Neuronal stem cell (in vitro differentiated cells): ENCODE measurements at regions not wholly inside any gene's neighbourhood (a gene's known extent, or its start where the extent isn't known, plus 50 kb on each side); places are given as distances from the start of the nearest gene placed in this dataset.
"Not testable (repeated sequence)": the region's sequence is repeated elsewhere in the genome, so short reads cannot be mapped to it uniquely, and the experiment has no call there.

Experiments
- DNase-seq: peaks from one replicate; pipeline ENCODE4 v3.0.0-alpha.2; 2013; ENCODE audit warnings: low spot score
- H2AFZ ChIP-seq: one replicate; pipeline ENCODE4 v1.6.1; 2013; ENCODE audit warnings: mild to moderate bottlenecking, low read length, inconsistent platforms
- H2AK5ac ChIP-seq: 2 replicates; pipeline ENCODE4 v1.6.1; 2013; ENCODE audit warnings: low read depth, mild to moderate bottlenecking, inconsistent platforms, low read length, moderate library complexity, mixed read lengths
- H2BK120ac ChIP-seq: 2 replicates; pipeline ENCODE4 v1.6.1; 2013; ENCODE audit warnings: low read depth, mild to moderate bottlenecking, inconsistent platforms, low read length, moderate library complexity, mixed read lengths
- H2BK12ac ChIP-seq: one replicate; pipeline ENCODE4 v1.6.1; 2013; ENCODE audit warnings: low read length, inconsistent platforms
- H2BK15ac ChIP-seq: 2 replicates; pipeline ENCODE4 v1.6.1; 2013; ENCODE audit warnings: mild to moderate bottlenecking, low read length, inconsistent platforms, mixed read lengths
- H2BK5ac ChIP-seq: one replicate; pipeline ENCODE4 v1.6.1; 2013; ENCODE audit warnings: inconsistent platforms, mild to moderate bottlenecking, low read length, moderate library complexity
- H3K14ac ChIP-seq: one replicate; pipeline ENCODE4 v1.6.1; 2013; ENCODE audit warnings: low read length, inconsistent platforms
- H3K18ac ChIP-seq: 2 replicates; pipeline ENCODE4 v1.6.1; 2013; ENCODE audit warnings: low read length, inconsistent platforms
- H3K23ac ChIP-seq: 2 replicates; pipeline ENCODE4 v1.6.1; 2013; ENCODE audit warnings: low read depth, mild to moderate bottlenecking, mixed read lengths, low read length, inconsistent platforms; ENCODE audit not compliant: poor library complexity
- H3K27ac ChIP-seq: replicated peaks from 3 replicates; pipeline ENCODE4 v1.5.1; 2013; ENCODE audit warnings: low read length, inconsistent platforms
- H3K27me3 ChIP-seq, 3 experiments: 2 replicates each; pipeline ENCODE4 v1.6.1; 2013; ENCODE audit warnings: low read length in 3 of 3, mild to moderate bottlenecking in 2 of 3, inconsistent platforms in 1 of 3, low read depth in 1 of 3, mixed read lengths in 1 of 3, moderate library complexity in 1 of 3; ENCODE audit not compliant: control insufficient read depth in 3 of 3, insufficient read depth in 3 of 3
- H3K36me3 ChIP-seq, 2 donors: replicated peaks in 1 of 2; 2 replicates each; pipeline ENCODE4 v1.6.1; 2013; ENCODE audit warnings: low read length in 2 of 2; ENCODE audit not compliant: control insufficient read depth in 2 of 2, insufficient read depth in 2 of 2
- H3K4ac ChIP-seq: 2 replicates; pipeline ENCODE4 v1.6.1; 2013; ENCODE audit warnings: inconsistent platforms, mild to moderate bottlenecking, low read length, moderate library complexity
- H3K4me1 ChIP-seq, 2 donors: 1 replicate in 1 of 2; 2 replicates in 1 of 2; pipeline ENCODE4 v1.6.1; 2013; ENCODE audit warnings: low read length in 2 of 2, low read depth in 1 of 2; ENCODE audit not compliant: control insufficient read depth in 2 of 2, insufficient read depth in 1 of 2
- H3K4me2 ChIP-seq: one replicate; pipeline ENCODE4 v1.6.1; 2013; ENCODE audit warnings: mild to moderate bottlenecking, low read length, inconsistent platforms; ENCODE audit not compliant: insufficient read depth, poor library complexity, severe bottlenecking
- H3K4me3 ChIP-seq, 2 donors: 2 replicates each; pipeline ENCODE4 v1.5.1; 2013; ENCODE audit warnings: low read length in 2 of 2, mild to moderate bottlenecking in 2 of 2, inconsistent platforms in 1 of 2, moderate library complexity in 1 of 2
- H3K79me1 ChIP-seq: one replicate; pipeline ENCODE4 v1.6.1; 2013; ENCODE audit warnings: low read depth, mild to moderate bottlenecking, inconsistent platforms, low read length, moderate library complexity
- H3K9ac ChIP-seq: one replicate; pipeline ENCODE4 v1.6.1; 2013; ENCODE audit warnings: mild to moderate bottlenecking, low read depth, low read length, inconsistent platforms; ENCODE audit not compliant: poor library complexity
- H3K9me3 ChIP-seq, 2 donors: replicated peaks in 1 of 2; 2 replicates each; pipeline versions ENCODE3 to v1.6.1; 2013; ENCODE audit warnings: low read length in 2 of 2, mild to moderate bottlenecking in 2 of 2, inconsistent platforms in 1 of 2, low read depth in 1 of 2, mixed read lengths in 1 of 2, moderate library complexity in 1 of 2; ENCODE audit not compliant: control insufficient read depth in 2 of 2, insufficient read depth in 1 of 2
- H4K8ac ChIP-seq: one replicate; pipeline ENCODE4 v1.6.1; 2013; ENCODE audit warnings: low read depth, mild to moderate bottlenecking, inconsistent platforms, low read length, moderate library complexity
- H4K91ac ChIP-seq: one replicate; pipeline ENCODE4 v1.6.1; 2013; ENCODE audit warnings: low read length, low read depth, mild to moderate bottlenecking, inconsistent platforms; ENCODE audit not compliant: poor library complexity
- WGBS, 2 donors: extraction: QIAGEN DNeasy Blood & Tissue Kit; methylation state at CpG; one replicate each; pipeline ENCODE4 v1.1.7; 2013; ENCODE audit warnings: missing lambda C conversion rate in 2 of 2, mixed read lengths in 1 of 2; ENCODE audit not compliant: insufficient read length in 2 of 2, insufficient replicate concordance in 1 of 2; ENCODE audit errors: extremely low coverage in 2 of 2; 5-methylcytosine and 5-hydroxymethylcytosine counted together

DNA sequence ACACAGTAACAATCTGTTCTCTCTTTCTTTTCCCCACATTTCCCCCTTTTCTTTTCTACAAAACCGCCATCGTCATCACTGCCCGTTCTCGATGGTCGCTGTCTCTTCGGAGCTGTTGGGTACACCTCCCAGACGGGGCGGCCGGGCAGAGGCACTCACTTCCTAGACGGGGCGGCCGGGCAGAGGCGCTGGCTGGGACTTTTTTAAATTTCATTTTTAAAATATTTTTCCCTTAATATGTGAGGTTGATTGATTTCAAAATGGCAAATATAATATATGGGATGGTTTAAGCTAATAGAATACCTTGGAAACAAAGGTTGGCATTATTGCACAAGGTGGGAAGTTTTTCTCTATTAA is 427.1 kb upstream of the OR4E1 start:
- H2BK12ac ChIP-seq, H3K27ac ChIP-seq, H2AFZ ChIP-seq, H3K9me3 ChIP-seq, H3K4ac ChIP-seq, H2BK15ac ChIP-seq, H3K18ac ChIP-seq, H3K14ac ChIP-seq, H3K27me3 ChIP-seq, H3K4me2 ChIP-seq, H4K8ac ChIP-seq, H2AK5ac ChIP-seq, H3K9ac ChIP-seq, H2BK120ac ChIP-seq, DNase-seq, H3K36me3 ChIP-seq, H3K79me1 ChIP-seq, H4K91ac ChIP-seq, H3K23ac ChIP-seq, H3K4me1 ChIP-seq, H3K4me3 ChIP-seq, H2BK5ac ChIP-seq: not testable (repeated sequence)
- no CpG with 5 or more reads among the region's 13 CpGs for WGBS, 2 donors

DNA sequence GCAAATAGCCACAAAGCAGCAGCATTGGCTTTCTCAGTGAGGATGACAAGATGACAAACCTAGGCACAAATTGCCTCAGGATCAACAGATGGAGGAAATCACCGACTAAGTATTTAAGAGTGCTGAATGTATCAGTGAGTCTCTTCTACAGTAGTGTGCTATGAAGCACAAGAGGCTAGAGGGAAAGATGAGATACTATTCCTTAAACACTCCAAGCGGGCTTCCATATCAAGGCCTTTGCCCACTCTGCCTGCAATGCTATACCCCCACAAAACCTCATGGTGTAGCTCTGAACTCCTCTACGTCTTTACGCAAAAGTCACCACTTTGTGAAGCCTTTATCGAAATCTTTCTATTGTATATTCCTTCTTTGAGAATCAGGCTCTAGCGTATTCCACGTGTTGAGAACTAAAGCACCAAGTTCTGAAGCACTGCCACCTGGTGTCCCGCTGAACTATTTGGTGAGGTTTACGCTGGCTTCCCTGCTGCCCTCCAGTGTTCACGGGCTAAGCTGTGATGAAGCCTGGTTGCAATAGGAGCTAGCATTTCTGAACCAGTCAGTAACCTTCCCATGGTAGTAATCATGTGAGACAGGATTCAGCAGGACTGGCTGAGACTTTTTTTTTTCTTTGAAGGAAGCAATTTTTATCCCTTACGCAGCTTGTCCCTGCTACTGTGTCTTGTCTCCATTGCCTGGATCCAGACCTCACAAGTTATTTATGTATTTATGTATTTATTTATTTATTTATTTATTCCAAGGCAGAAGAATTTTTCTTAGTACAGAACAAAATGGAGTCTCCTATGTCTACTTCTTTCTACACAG is 426.5 kb upstream of the OR4E1 start:
- H2BK15ac ChIP-seq: no peak overlapping the region
- peaks cover 0 to 2% (median 0%) of the 10 kb centered on the region in 3 experiments for H3K27me3 ChIP-seq
- no peak overlapping the region for H3K4me2 ChIP-seq
- no peak overlapping the region for H3K9ac ChIP-seq
- no peak overlapping the region for H3K27ac ChIP-seq
- no peak overlapping the region for H3K14ac ChIP-seq
- no peak overlapping the region for H4K91ac ChIP-seq
- H3K23ac ChIP-seq: no peak overlapping the region
- H2BK5ac ChIP-seq: no peak overlapping the region
- peak; percentile 62 for DNase-seq
- no peak overlapping the region for H4K8ac ChIP-seq
- H3K9me3 ChIP-seq: no peaks in the 10 kb centered on the region
- H3K4me3 ChIP-seq: no peak overlapping the region
- WGBS, 2 donors: no CpG with 5 or more reads among the region's 11 CpGs
- no peak overlapping the region for H2BK120ac ChIP-seq
- H3K36me3 ChIP-seq: no peaks in the 10 kb centered on the region
- H2BK12ac ChIP-seq: no peak overlapping the region
- H3K4me1 ChIP-seq: no peaks in the 10 kb centered on the region
- no peaks in the 10 kb centered on the region for H3K79me1 ChIP-seq
- H2AK5ac ChIP-seq: no peak overlapping the region
- no peak overlapping the region for H3K4ac ChIP-seq
- no peak overlapping the region for H3K18ac ChIP-seq
- no peak overlapping the region for H2AFZ ChIP-seq

GRCh38 chr14:22098435-22098834 is 424.8 kb upstream of the OR4E1 start:
- H2BK12ac ChIP-seq: no peak overlapping the region
- H3K27me3 ChIP-seq: no peaks in the 10 kb centered on the region
- H2AFZ ChIP-seq: no peak overlapping the region
- no peak overlapping the region for H4K8ac ChIP-seq
- no peak overlapping the region for H3K9ac ChIP-seq
- H3K23ac ChIP-seq: no peak overlapping the region
- no peak overlapping the region for H2BK15ac ChIP-seq
- H2AK5ac ChIP-seq: no peak overlapping the region
- H3K9me3 ChIP-seq: no peaks in the 10 kb centered on the region
- H3K27ac ChIP-seq: no peak overlapping the region
- no peak overlapping the region for H3K18ac ChIP-seq
- H3K4ac ChIP-seq: no peak overlapping the region
- H3K14ac ChIP-seq: no peak overlapping the region
- H3K4me3 ChIP-seq: no peak overlapping the region
- H3K4me2 ChIP-seq: no peak overlapping the region
- H3K4me1 ChIP-seq: no peaks in the 10 kb centered on the region
- no peak overlapping the region for H2BK120ac ChIP-seq
- no peaks in the 10 kb centered on the region for H3K36me3 ChIP-seq
- no peak for DNase-seq
- no peaks in the 10 kb centered on the region for H3K79me1 ChIP-seq
- H2BK5ac ChIP-seq: no peak overlapping the region
- no peak overlapping the region for H4K91ac ChIP-seq

- H3K27me3 ChIP-seq: no peaks in the 10 kb centered on the region
- H2BK120ac ChIP-seq: no peak overlapping the region
- H3K9me3 ChIP-seq: no peaks in the 10 kb centered on the region
- H3K9ac ChIP-seq: no peak overlapping the region
- H3K23ac ChIP-seq: no peak overlapping the region
- WGBS, 2 donors: no CpG with 5 or more reads among the region's 4 CpGs
- H2BK12ac ChIP-seq: no peak overlapping the region
- no peak overlapping the region for H2BK5ac ChIP-seq
- H3K14ac ChIP-seq: no peak overlapping the region
- no peak overlapping the region for H4K8ac ChIP-seq
- H2AK5ac ChIP-seq: no peak overlapping the region
- H3K27ac ChIP-seq: no peak overlapping the region
- H3K36me3 ChIP-seq: no peaks in the 10 kb centered on the region
- no peak overlapping the region for H4K91ac ChIP-seq
- H2AFZ ChIP-seq: no peak overlapping the region
- no peak overlapping the region for H3K4ac ChIP-seq
- H3K18ac ChIP-seq: no peak overlapping the region
- DNase-seq: no peak
- H3K4me3 ChIP-seq: no peak overlapping the region
- H3K4me1 ChIP-seq: no peaks in the 10 kb centered on the region
- H3K4me2 ChIP-seq: no peak overlapping the region
- no peaks in the 10 kb centered on the region for H3K79me1 ChIP-seq
- no peak overlapping the region for H2BK15ac ChIP-seq
Measured at GRCh38 chr14:22097586-22098292, 424.1 kb upstream of the OR4E1 start.
